ENCODE measurements at regions not wholly inside any gene's neighbourhood (a gene's known extent, or its start where the extent isn't known, plus 50 kb on each side); places are given as distances from the start of the nearest gene placed in this dataset.

DNA sequence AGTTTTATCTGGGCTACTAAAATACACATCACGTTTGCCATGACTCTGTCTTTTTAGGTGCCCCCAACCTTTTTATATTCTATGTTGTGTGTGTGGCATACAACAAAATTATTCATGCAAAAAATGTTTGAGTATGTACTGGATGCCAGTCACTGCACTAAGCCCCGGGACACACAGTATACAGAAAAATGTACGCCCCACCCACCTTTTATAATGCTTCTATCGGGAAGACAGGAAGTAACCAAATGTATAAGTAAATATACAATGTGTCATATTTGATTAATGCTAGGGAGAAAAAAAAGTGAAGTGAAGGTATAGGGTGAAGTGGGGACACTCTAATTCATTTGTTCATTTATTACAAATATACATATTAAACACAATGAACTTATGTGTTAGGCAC, 503.4 kb upstream of the MDFIC2 start:
- WGBS (ENCODE audit: insufficient coverage, low coverage, missing lambda C conversion rate) = 0% methylated on average over 4 of the region's 4 CpGs
- H3K4me1 ChIP-seq (replicated peaks in 1 of 2; ENCODE audit: control insufficient read depth in 2 of 2, insufficient read depth in 2 of 2, low read length in 2 of 2) = no peaks in the 10 kb centered on the region
- POLR2A ChIA-PET = no interaction called here
- TF ChIP-seq, protein P1, sequence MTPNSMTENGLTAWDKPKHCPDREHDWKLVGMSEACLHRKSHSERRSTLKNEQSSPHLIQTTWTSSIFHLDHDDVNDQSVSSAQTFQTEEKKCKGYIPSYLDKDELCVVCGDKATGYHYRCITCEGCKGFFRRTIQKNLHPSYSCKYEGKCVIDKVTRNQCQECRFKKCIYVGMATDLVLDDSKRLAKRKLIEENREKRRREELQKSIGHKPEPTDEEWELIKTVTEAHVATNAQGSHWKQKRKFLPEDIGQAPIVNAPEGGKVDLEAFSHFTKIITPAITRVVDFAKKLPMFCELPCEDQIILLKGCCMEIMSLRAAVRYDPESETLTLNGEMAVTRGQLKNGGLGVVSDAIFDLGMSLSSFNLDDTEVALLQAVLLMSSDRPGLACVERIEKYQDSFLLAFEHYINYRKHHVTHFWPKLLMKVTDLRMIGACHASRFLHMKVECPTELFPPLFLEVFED (CRISPR knock-in tag; conservative IDR thresholded peaks at IDR 0.05) = no peak
- TF ChIP-seq ILK (tag; IDR thresholded peaks at IDR 0.05; ENCODE audit: borderline replicate concordance, low read depth) (no peak), ZNF217 (CRISPR knock-in tag; IDR thresholded peaks at IDR 0.05) (no peak)
- H2AFZ ChIP-seq (ENCODE audit: low read depth, low read length) = no peak overlapping the region
- no peaks in the 10 kb centered on the region for H3K79me2 ChIP-seq (ENCODE audit: control insufficient read depth, insufficient read depth, low read length)
- no peak overlapping the region for H3K4me3 ChIP-seq
- ATAC-seq = no peak
- no TSS peak for BruUV-seq (replicated peaks)
- intact Hi-C loops (cut with micrococcal nuclease) (no loop called here), in situ Hi-C loops (cut with MboI) (no loop called here)
- FAIRE-seq = no peak
- no peaks in the 10 kb centered on the region for H3K9me1 ChIP-seq (ENCODE audit: control insufficient read depth, insufficient read depth, low read length)
- no peak overlapping the region for H3K9ac ChIP-seq (ENCODE audit: insufficient read depth in 1 of 2, low read depth in 2 of 2, low read length in 2 of 2)
- CTCF ChIA-PET (ENCODE audit: low intra/inter-chr PET ratio) = no interaction called here
- H4K20me1 ChIP-seq (replicated peaks; ENCODE audit: control insufficient read depth, insufficient read depth, low read length) = no peaks in the 10 kb centered on the region
- no peak overlapping the region for H3K4me2 ChIP-seq (ENCODE audit: insufficient read depth, low read length)
- peaks cover 0 to 6% of the 10 kb centered on the region in 2 experiments; a peak in 2 of 5 replicates for H3K27me3 ChIP-seq (ENCODE audit: control insufficient read depth in 2 of 2, insufficient read depth in 2 of 2, low read length in 2 of 2)
- H3K27ac ChIP-seq (ENCODE audit: extremely low read depth, low read depth, low read length) = no peak overlapping the region
- H3K36me3 ChIP-seq (ENCODE audit: control insufficient read depth, insufficient read depth, low read length) = no peaks in the 10 kb centered on the region
- no peaks in the 10 kb centered on the region for H3K9me3 ChIP-seq (replicated peaks; ENCODE audit: control insufficient read depth, insufficient read depth, low read depth, low read length)
- DNase-seq (ENCODE audit: extremely low read depth in 1 of 4, low spot score in 3 of 4) = no peak

DNA sequence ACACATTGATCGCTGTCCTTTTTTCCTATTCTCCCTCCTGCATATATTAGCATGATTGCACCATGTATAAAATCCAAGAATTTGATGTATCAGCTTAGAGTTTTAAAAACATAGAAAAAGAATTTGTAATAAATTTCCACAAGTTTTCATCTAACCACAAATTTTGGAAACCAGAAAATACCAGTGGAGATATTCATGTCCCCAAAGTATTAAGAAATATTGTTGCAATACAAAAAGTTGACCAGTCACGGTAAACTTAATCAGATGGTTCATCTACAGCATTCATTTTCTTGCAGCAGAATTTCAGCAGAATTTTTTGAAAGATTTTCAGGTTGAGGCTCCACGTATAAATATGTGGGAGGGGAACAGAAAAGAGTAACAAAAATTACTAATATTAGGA, 500.9 kb upstream of the MDFIC2 start:
- H3K4me3 ChIP-seq = no peak overlapping the region
- no peaks in the 10 kb centered on the region for H3K36me3 ChIP-seq (ENCODE audit: control insufficient read depth, insufficient read depth, low read length)
- in situ Hi-C loops (cut with MboI) = no loop called here
- no peaks in the 10 kb centered on the region for H3K79me2 ChIP-seq (ENCODE audit: control insufficient read depth, insufficient read depth, low read length)
- no TSS peak for BruUV-seq (replicated peaks)
- H3K4me2 ChIP-seq (ENCODE audit: insufficient read depth, low read length) = no peak overlapping the region
- no peaks in the 10 kb centered on the region for H3K9me3 ChIP-seq (replicated peaks; ENCODE audit: control insufficient read depth, insufficient read depth, low read depth, low read length)
- intact Hi-C loops (cut with micrococcal nuclease) = no loop called here
- no peaks in the 10 kb centered on the region for H3K4me1 ChIP-seq (replicated peaks in 1 of 2; ENCODE audit: control insufficient read depth in 2 of 2, insufficient read depth in 2 of 2, low read length in 2 of 2)
- H3K27me3 ChIP-seq (ENCODE audit: control insufficient read depth in 2 of 2, insufficient read depth in 2 of 2, low read length in 2 of 2) = peaks cover 0 to 4% of the 10 kb centered on the region in 2 experiments; a peak in 1 of 5 replicates
- WGBS (ENCODE audit: insufficient coverage, low coverage, missing lambda C conversion rate) = 0% methylated on average over 3 of the region's 3 CpGs
- FAIRE-seq (no peak), ATAC-seq (no peak), DNase-seq (ENCODE audit: extremely low read depth in 1 of 4, low spot score in 3 of 4) (no peak)
- H2AFZ ChIP-seq (ENCODE audit: low read depth, low read length) = no peak overlapping the region
- no peak overlapping the region for H3K27ac ChIP-seq (ENCODE audit: extremely low read depth, low read depth, low read length)
- no peaks in the 10 kb centered on the region for H4K20me1 ChIP-seq (replicated peaks; ENCODE audit: control insufficient read depth, insufficient read depth, low read length)
- ChIA-PET POLR2A (no interaction called here), CTCF (ENCODE audit: low intra/inter-chr PET ratio) (interaction anchor here (0.6 kb wide), 1 partner anchor 25 kb away, joined by 3 read pairs; no protein-coding TSS in a partner anchor)
- no peak overlapping the region for H3K9ac ChIP-seq (ENCODE audit: insufficient read depth in 1 of 2, low read depth in 2 of 2, low read length in 2 of 2)
- no peaks in the 10 kb centered on the region for H3K9me1 ChIP-seq (ENCODE audit: control insufficient read depth, insufficient read depth, low read length)
- TF ChIP-seq KDM4B (IDR thresholded peaks at IDR 0.05; ENCODE audit: borderline replicate concordance in 2 of 2, low read depth in 1 of 2) = no peak
- TF ChIP-seq, protein P2, sequence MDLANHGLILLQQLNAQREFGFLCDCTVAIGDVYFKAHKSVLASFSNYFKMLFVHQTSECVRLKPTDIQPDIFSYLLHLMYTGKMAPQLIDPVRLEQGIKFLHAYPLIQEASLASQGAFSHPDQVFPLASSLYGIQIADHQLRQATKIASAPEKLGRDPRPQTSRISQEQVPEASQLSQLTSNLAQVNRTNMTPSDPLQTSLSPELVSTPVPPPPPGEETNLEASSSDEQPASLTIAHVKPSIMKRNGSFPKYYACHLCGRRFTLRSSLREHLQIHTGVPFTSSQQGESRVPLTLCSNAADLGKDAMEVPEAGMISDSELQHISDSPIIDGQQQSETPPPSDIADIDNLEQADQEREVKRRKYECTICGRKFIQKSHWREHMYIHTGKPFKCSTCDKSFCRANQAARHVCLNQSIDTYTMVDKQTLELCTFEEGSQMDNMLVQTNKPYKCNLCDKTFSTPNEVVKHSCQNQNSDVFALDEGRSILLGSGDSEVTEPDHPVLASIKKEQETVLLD (IDR thresholded peaks at IDR 0.05) = no peak
- no peak for TF ChIP-seq PHF20 (IDR thresholded peaks at IDR 0.05; ENCODE audit: partially characterized antibody)
- no peak for TF ChIP-seq SNIP1 (IDR thresholded peaks at IDR 0.05; ENCODE audit: low read depth)
- no peak for TF ChIP-seq NFATC3 (IDR thresholded peaks at IDR 0.05)
- TF ChIP-seq, protein P3, sequence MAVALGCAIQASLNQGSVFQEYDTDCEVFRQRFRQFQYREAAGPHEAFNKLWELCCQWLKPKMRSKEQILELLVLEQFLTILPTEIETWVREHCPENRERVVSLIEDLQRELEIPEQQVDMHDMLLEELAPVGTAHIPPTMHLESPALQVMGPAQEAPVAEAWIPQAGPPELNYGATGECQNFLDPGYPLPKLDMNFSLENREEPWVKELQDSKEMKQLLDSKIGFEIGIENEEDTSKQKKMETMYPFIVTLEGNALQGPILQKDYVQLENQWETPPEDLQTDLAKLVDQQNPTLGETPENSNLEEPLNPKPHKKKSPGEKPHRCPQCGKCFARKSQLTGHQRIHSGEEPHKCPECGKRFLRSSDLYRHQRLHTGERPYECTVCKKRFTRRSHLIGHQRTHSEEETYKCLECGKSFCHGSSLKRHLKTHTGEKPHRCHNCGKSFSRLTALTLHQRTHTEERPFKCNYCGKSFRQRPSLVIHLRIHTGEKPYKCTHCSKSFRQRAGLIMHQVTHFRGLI (CRISPR knock-in tag; IDR thresholded peaks at IDR 0.05) = no peak
- TF ChIP-seq PTTG1 (tag; IDR thresholded peaks at IDR 0.05; ENCODE audit: low read depth) = no peak
- TF ChIP-seq LCOR (CRISPR knock-in tag; IDR thresholded peaks at IDR 0.05) = no peak
- TF ChIP-seq, protein P4, sequence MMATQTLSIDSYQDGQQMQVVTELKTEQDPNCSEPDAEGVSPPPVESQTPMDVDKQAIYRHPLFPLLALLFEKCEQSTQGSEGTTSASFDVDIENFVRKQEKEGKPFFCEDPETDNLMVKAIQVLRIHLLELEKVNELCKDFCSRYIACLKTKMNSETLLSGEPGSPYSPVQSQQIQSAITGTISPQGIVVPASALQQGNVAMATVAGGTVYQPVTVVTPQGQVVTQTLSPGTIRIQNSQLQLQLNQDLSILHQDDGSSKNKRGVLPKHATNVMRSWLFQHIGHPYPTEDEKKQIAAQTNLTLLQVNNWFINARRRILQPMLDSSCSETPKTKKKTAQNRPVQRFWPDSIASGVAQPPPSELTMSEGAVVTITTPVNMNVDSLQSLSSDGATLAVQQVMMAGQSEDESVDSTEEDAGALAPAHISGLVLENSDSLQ (IDR thresholded peaks at IDR 0.05) = no peak
